DMS153 (cell line): ENCODE measurements at regions not wholly inside any gene's neighbourhood (a gene's known extent, or its start where the extent isn't known, plus 50 kb on each side); places are given as distances from the start of the nearest gene placed in this dataset.

Experiments used
- DNase-seq: peaks from one replicate; lab custom pipeline; 2025; lab: John Stamatoyannopoulos, UW

GRCh38 chr2:81706856-81707255 lies 1402.3 kb upstream of the LRRTM1 start:
- DNase-seq = no peak

GRCh38 chr2:81703831-81704230 lies 1399.3 kb upstream of the LRRTM1 start:
- no peak for DNase-seq

- no peak for DNase-seq
These were observed 1388.0 kb upstream of the LRRTM1 start for GRCh38 chr2:81692566-81692965.

- DNase-seq = no peak
These were observed 1371.1 kb upstream of the LRRTM1 start for GRCh38 chr2:81675641-81676040.

- DNase-seq = no peak
These were observed 1368.4 kb upstream of the LRRTM1 start for GRCh38 chr2:81672923-81673322.

- no peak for DNase-seq
These were observed 1368.0 kb upstream of the LRRTM1 start for GRCh38 chr2:81672516-81672915.

- DNase-seq = no peak
These were observed 1366.3 kb upstream of the LRRTM1 start for GRCh38 chr2:81670885-81671284.

GRCh38 chr2:81661081-81661480 lies 1356.5 kb upstream of the LRRTM1 start:
- DNase-seq = no peak

GRCh38 chr2:81658227-81658626 lies 1353.7 kb upstream of the LRRTM1 start:
- DNase-seq = no peak

GRCh38 chr2:81650048-81650971 lies 1345.8 kb upstream of the LRRTM1 start:
- no peak for DNase-seq

GRCh38 chr2:81648806-81649205 lies 1344.3 kb upstream of the LRRTM1 start:
- no peak for DNase-seq

- no peak for DNase-seq
These were observed 1343.8 kb upstream of the LRRTM1 start for GRCh38 chr2:81648370-81648769.

- DNase-seq = no peak
These were observed 1343.2 kb upstream of the LRRTM1 start for GRCh38 chr2:81647715-81648230.

GRCh38 chr2:81645745-81646301 lies 1341.3 kb upstream of the LRRTM1 start:
- DNase-seq = no peak

- no peak for DNase-seq
These were observed 1339.6 kb upstream of the LRRTM1 start for GRCh38 chr2:81644189-81644588.

- no peak for DNase-seq
These were observed 1320.3 kb upstream of the LRRTM1 start for GRCh38 chr2:81624825-81625224.

GRCh38 chr2:81600088-81600487 lies 1295.5 kb upstream of the LRRTM1 start:
- no peak for DNase-seq

GRCh38 chr2:81598453-81598852 lies 1293.9 kb upstream of the LRRTM1 start:
- no peak for DNase-seq

GRCh38 chr2:81589406-81589805 lies 1284.9 kb upstream of the LRRTM1 start:
- DNase-seq = no peak

GRCh38 chr2:81583311-81584108 lies 1279.0 kb upstream of the LRRTM1 start:
- no peak for DNase-seq

- DNase-seq = no peak
These were observed 1272.2 kb upstream of the LRRTM1 start for GRCh38 chr2:81576713-81577112.

GRCh38 chr2:81551040-81551634 lies 1246.6 kb upstream of the LRRTM1 start:
- DNase-seq = no peak
